SK-N-SH (cell line): ENCODE measurements at regions not wholly inside any gene's neighbourhood (a gene's known extent, or its start where the extent isn't known, plus 50 kb on each side); places are given as distances from the start of the nearest gene placed in this dataset.
"Not testable (repeated sequence)": the region's sequence is repeated elsewhere in the genome, so short reads cannot be mapped to it uniquely, and the experiment has no call there.

Experiments used
- CTCF ChIA-PET: fragments of 300-600, 350-600 bp; formaldehyde crosslinking; extraction: SDS; loops from one replicate; lab custom pipeline; 2021; lab: Yijun Ruan, JAX
- POLR2A ChIA-PET: fragments of 350-600 bp; sonication (Branson Sonifier 250); formaldehyde crosslinking; extraction: SDS; loops from one replicate; lab custom pipeline; 2020; ENCODE audit warnings: antibody characterized with exemption, inconsistent platforms; lab: Yijun Ruan, JAX
- DNase-seq: peaks from one replicate; pipeline ENCODE4 v3.0.0; 2012
- H2AFZ ChIP-seq: fragments of 200-600 bp; sonication (generic); 2 replicates; pipeline ENCODE4 v1.8.1; 2016; ENCODE audit warnings: antibody characterized with exemption, mild to moderate bottlenecking, low read depth
- H3F3A ChIP-seq: fragments of 200-600 bp; sonication (generic); replicated peaks from 2 replicates; pipeline ENCODE3; 2016; ENCODE audit warnings: antibody characterized with exemption, mild to moderate bottlenecking; ENCODE audit not compliant: insufficient read depth
- H3K27ac ChIP-seq, 2 experiments: fragments of 200-500 bp in 1 of 2; fragments of 200-600 bp in 1 of 2; sonication (Bioruptor generic) in 1 of 2; sonication (generic), shearing (Covaris generic) in 1 of 2; 2 replicates each; pipeline versions ENCODE4 v1.5.1 to v1.6.1; 2014 to 2016; ENCODE audit warnings: low read depth in 2 of 2, inconsistent platforms in 1 of 2, low read length in 1 of 2, mild to moderate bottlenecking in 1 of 2, mixed read lengths in 1 of 2
- H3K27me3 ChIP-seq: fragments of 200-600 bp; sonication (generic), shearing (Covaris generic); 2 replicates; pipeline ENCODE4 v1.6.1; 2016; ENCODE audit warnings: mixed run types; ENCODE audit not compliant: insufficient read depth
- H3K36me3 ChIP-seq, 2 experiments: fragments of 200-500 bp in 1 of 2; fragments of 200-600 bp in 1 of 2; sonication (Bioruptor generic) in 1 of 2; sonication (generic) in 1 of 2; replicated peaks in 1 of 2; 2 replicates each; pipeline versions ENCODE3 to v1.5.1; 2014 to 2016; ENCODE audit warnings: low read length in 1 of 2, mild to moderate bottlenecking in 1 of 2; ENCODE audit not compliant: insufficient read depth in 2 of 2, control insufficient read depth in 1 of 2
- H3K4me1 ChIP-seq, 2 experiments: fragments of 200-500 bp in 1 of 2; fragments of 200-600 bp in 1 of 2; sonication (Bioruptor generic) in 1 of 2; sonication (generic), shearing (Covaris generic) in 1 of 2; 2 replicates each; pipeline versions ENCODE4 v1.5.1 to v1.6.1; 2014 to 2016; ENCODE audit warnings: low read depth in 1 of 2, low read length in 1 of 2, mixed run types in 1 of 2; ENCODE audit not compliant: insufficient read depth in 2 of 2, control insufficient read depth in 1 of 2
- H3K4me2 ChIP-seq: fragments of 200-600 bp; sonication (generic), shearing (Covaris generic); 2 replicates; pipeline ENCODE4 v1.6.1; 2017; ENCODE audit warnings: mixed run types
- H3K4me3 ChIP-seq, 2 experiments: fragments of 200-500 bp in 1 of 2; fragments of 200-600 bp in 1 of 2; sonication (Bioruptor generic) in 1 of 2; sonication (generic), shearing (Covaris generic) in 1 of 2; 2 replicates each; pipeline versions ENCODE4 v1.5.1 to v1.8.1; 2014 to 2016; ENCODE audit warnings: low read depth in 2 of 2, inconsistent platforms in 1 of 2, low read length in 1 of 2, mild to moderate bottlenecking in 1 of 2, mixed read lengths in 1 of 2, moderate library complexity in 1 of 2
- H3K79me2 ChIP-seq: fragments of 200-600 bp; sonication (generic); 2 replicates; pipeline ENCODE4 v1.8.1; 2017; ENCODE audit warnings: mild to moderate bottlenecking; ENCODE audit not compliant: insufficient read depth
- H3K9ac ChIP-seq: fragments of 200-600 bp; sonication (generic); 2 replicates; pipeline ENCODE4 v1.6.1; 2017; ENCODE audit warnings: mixed run types
- H3K9me2 ChIP-seq: fragments of 200-600 bp; sonication (generic); 2 replicates; pipeline ENCODE4 v1.6.1; 2017; ENCODE audit warnings: mixed run types
- H3K9me3 ChIP-seq: fragments of 200-600 bp; sonication (generic); 2 replicates; pipeline ENCODE4 v1.6.1; 2017; ENCODE audit warnings: mixed run types, mild to moderate bottlenecking, moderate library complexity
- H4K20me1 ChIP-seq: fragments of 200-600 bp; sonication (generic); 2 replicates; pipeline ENCODE4 v1.6.1; 2017; ENCODE audit warnings: mild to moderate bottlenecking, mixed run types; ENCODE audit not compliant: insufficient read depth
- CTCF ChIP-seq: fragments of 200-600 bp; sonication (generic); IDR thresholded peaks from 2 replicates; pipeline ENCODE4 v1.6.1; 2017; ENCODE audit warnings: antibody characterized with exemption, mild to moderate bottlenecking, moderate library complexity
- EP300 ChIP-seq, 2 experiments: IDR thresholded peaks; 2 replicates each; pipeline versions ENCODE4 v1.4.0 to v1.6.1; 2012; ENCODE audit warnings: borderline replicate concordance in 1 of 2, low read depth in 1 of 2, low read length in 1 of 2
- FOXM1 ChIP-seq: IDR thresholded peaks from 2 replicates; pipeline ENCODE4 v1.4.0; 2012; ENCODE audit warnings: low read depth, mild to moderate bottlenecking
- MAX ChIP-seq: IDR thresholded peaks from 2 replicates; pipeline ENCODE4 v1.4.0; 2012; ENCODE audit warnings: low read depth
- NFIC ChIP-seq: IDR thresholded peaks from 2 replicates; pipeline ENCODE4 v1.4.0; 2012; ENCODE audit warnings: borderline replicate concordance
- PBX3 ChIP-seq: IDR thresholded peaks from 2 replicates; pipeline ENCODE4; 2012
- POLR2AphosphoS5 ChIP-seq: IDR thresholded peaks from 2 replicates; pipeline ENCODE4 v1.6.1; 2012; ENCODE audit warnings: low read depth, low read length
- RAD21 ChIP-seq: IDR thresholded peaks from 2 replicates; pipeline ENCODE4 v1.6.1; 2012; ENCODE audit warnings: mild to moderate bottlenecking, low read length
- RCOR1 ChIP-seq: fragments of 150-350 bp; IDR thresholded peaks from 2 replicates; pipeline ENCODE4 v1.6.1; 2017; ENCODE audit warnings: antibody characterized with exemption, low read length
- REST ChIP-seq: IDR thresholded peaks from 2 replicates; pipeline ENCODE4 v1.6.1; 2012; ENCODE audit warnings: mild to moderate bottlenecking, low read depth, low read length, moderate library complexity
- RFX5 ChIP-seq: IDR thresholded peaks from 2 replicates; pipeline ENCODE4 v1.6.1; 2012; ENCODE audit warnings: mild to moderate bottlenecking, improper control_type of control experiment, low read length
- RXRA ChIP-seq: IDR thresholded peaks from 2 replicates; pipeline ENCODE4 v1.4.0; 2012; ENCODE audit warnings: low read depth, mild to moderate bottlenecking, borderline replicate concordance
- SIN3A ChIP-seq: IDR thresholded peaks from 2 replicates; pipeline ENCODE4 v1.6.1; 2012; ENCODE audit warnings: low read depth, mild to moderate bottlenecking, low read length, moderate library complexity, borderline replicate concordance
- TAF1 ChIP-seq: IDR thresholded peaks from 2 replicates; pipeline ENCODE4 v1.6.1; 2012; ENCODE audit warnings: low read depth, mild to moderate bottlenecking, low read length, moderate library complexity, borderline replicate concordance
- TCF12 ChIP-seq: IDR thresholded peaks from 2 replicates; pipeline ENCODE4 v1.4.0; 2012
- USF1 ChIP-seq: IDR thresholded peaks from 2 replicates; pipeline ENCODE4 v1.4.0; 2012; ENCODE audit warnings: low read depth, borderline replicate concordance
- USF2 ChIP-seq: fragments of 150-350 bp; IDR thresholded peaks from 2 replicates; pipeline ENCODE4 v1.6.1; 2017; ENCODE audit warnings: antibody characterized with exemption, low read length, low read depth, borderline replicate concordance
- WGBS: methylation state at CpG from one replicate; pipeline ENCODE4 v1.1.6; 2017; ENCODE audit warnings: low lambda C conversion rate; 5-methylcytosine and 5-hydroxymethylcytosine counted together

- TF ChIP-seq REST: no peak
These were observed 353.1 kb upstream of the FANCL start (continued) for GRCh38 chr2:58594175-58594574.

GRCh38 chr2:58586178-58586577 lies 345.1 kb upstream of the FANCL start:
- H3K36me3 ChIP-seq, H3K4me2 ChIP-seq, H3F3A ChIP-seq, H2AFZ ChIP-seq, H3K27ac ChIP-seq, DNase-seq, H3K9me2 ChIP-seq, CTCF ChIA-PET, H3K9me3 ChIP-seq, H4K20me1 ChIP-seq, POLR2A ChIA-PET, H3K4me1 ChIP-seq, H3K79me2 ChIP-seq, H3K27me3 ChIP-seq, H3K9ac ChIP-seq, H3K4me3 ChIP-seq: not testable (repeated sequence)
- WGBS: 88% methylated on average over 5 of the region's 5 CpGs

GRCh38 chr2:58585233-58585632 lies 344.1 kb upstream of the FANCL start:
- Histone ChIP-seq H3K4me1 (no peaks in the 10 kb centered on the region; a peak in 1 of 4 replicates), H3K9ac (no peak overlapping the region), H4K20me1 (no peaks in the 10 kb centered on the region), H3K9me2 (no peaks in the 10 kb centered on the region), H3K4me2 (no peak overlapping the region), H3K4me3 (no peak overlapping the region), H3K27ac (no peak overlapping the region), H3K36me3 (no peaks in the 10 kb centered on the region), H3K9me3 (no peaks in the 10 kb centered on the region), H3K79me2 (no peaks in the 10 kb centered on the region), H2AFZ (no peak overlapping the region), H3F3A (no peaks in the 10 kb centered on the region), H3K27me3 (no peaks in the 10 kb centered on the region)
- no peak for DNase-seq
- POLR2A ChIA-PET: no interaction called here
- CTCF ChIA-PET: interaction anchor here (0.9 kb wide), 1 partner anchor 10 kb away, joined by 3 read pairs; no protein-coding TSS in a partner anchor
- 85% methylated on average over 5 of the region's 5 CpGs for WGBS
- TF ChIP-seq USF2 (no peak), CTCF (no peak), RCOR1 (no peak), MAX (no peak), RXRA (no peak), RFX5 (no peak), FOXM1 (no peak), EP300 (IDR thresholded peaks at IDR 0.05; ENCODE audit: borderline replicate concordance in 1 of 2, low read depth in 1 of 2, low read length in 1 of 2) (no peak), SIN3A (no peak), RAD21 (no peak), TCF12 (no peak), PBX3 (no peak), TAF1 (no peak), USF1 (no peak), POLR2AphosphoS5 (no peak), NFIC (no peak)
